GM12865 (cell line): ENCODE measurements at regions not wholly inside any gene's neighbourhood (a gene's known extent, or its start where the extent isn't known, plus 50 kb on each side); places are given as distances from the start of the nearest gene placed in this dataset.

ENCODE experiments used
- DNase-seq: peaks from one replicate; pipeline ENCODE4 v3.0.0; 2010; ENCODE audit warnings: low read depth
- H3K4me3 ChIP-seq: 2 replicates; pipeline ENCODE4 v1.5.1; 2011; ENCODE audit warnings: mild to moderate bottlenecking, low read depth, low read length, control low read depth
- CTCF ChIP-seq: IDR thresholded peaks from 2 replicates; pipeline ENCODE4 v1.5.1; 2011; ENCODE audit warnings: low read length, control low read depth, low read depth, inconsistent platforms; ENCODE audit not compliant: insufficient read depth; ENCODE audit errors: missing control alignments

GRCh38 chr1:96552451-96552850 is 169.1 kb upstream of the PTBP2 start:
- no peak for DNase-seq
- H3K4me3 ChIP-seq, result no peak overlapping the region
- TF ChIP-seq CTCF, result no peak

GRCh38 chr1:96553811-96554210 is 167.8 kb upstream of the PTBP2 start:
- no peak overlapping the region for H3K4me3 ChIP-seq
- TF ChIP-seq CTCF, result no peak
- no peak for DNase-seq

DNA sequence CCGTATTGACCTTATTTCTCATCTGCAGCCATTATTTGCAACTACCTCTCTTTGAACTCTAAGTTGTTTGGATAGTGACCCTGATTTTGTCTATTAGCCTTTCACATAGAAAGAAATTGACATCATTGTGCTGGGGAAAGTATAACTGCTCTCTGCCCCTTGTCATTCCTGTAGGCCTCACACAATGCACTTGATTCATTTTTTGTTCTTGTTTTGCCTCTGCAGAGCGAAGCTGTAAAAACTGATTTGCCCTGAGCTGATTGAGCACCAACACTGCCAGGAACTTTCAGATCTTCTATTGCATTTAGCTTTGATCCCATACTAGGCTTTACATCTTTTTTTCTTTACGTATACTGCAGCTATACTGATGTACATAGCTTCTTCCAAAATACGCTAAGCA is 167.2 kb upstream of the PTBP2 start:
- TF ChIP-seq CTCF, result no peak
- no peak for DNase-seq
- no peak overlapping the region for H3K4me3 ChIP-seq

- no peak overlapping the region for H3K4me3 ChIP-seq
- no peak for DNase-seq
- TF ChIP-seq CTCF, result no peak
Measured at GRCh38 chr1:96557336-96557735, 164.2 kb upstream of the PTBP2 start.

DNA sequence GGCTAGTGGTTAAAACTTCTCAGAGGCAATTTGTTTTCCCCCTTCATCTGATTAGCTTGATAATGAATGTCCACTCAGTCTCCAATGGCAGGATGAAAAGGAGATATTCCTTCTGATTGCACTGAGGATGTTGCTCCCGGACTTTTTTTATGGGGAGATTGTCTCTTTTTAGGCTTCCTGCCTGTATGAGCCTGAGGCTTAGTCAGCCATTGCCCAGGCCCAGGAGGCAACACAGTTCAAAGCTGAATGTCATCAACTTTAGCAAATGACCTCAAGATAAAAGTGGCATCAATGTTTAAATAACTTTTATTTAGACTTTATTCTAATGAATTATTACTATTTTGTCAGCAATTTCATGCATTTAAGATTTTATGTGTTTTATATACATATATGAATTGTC is 162.9 kb upstream of the PTBP2 start:
- TF ChIP-seq CTCF, result no peak
- H3K4me3 ChIP-seq, result no peak overlapping the region
- DNase-seq, result no peak

DNA sequence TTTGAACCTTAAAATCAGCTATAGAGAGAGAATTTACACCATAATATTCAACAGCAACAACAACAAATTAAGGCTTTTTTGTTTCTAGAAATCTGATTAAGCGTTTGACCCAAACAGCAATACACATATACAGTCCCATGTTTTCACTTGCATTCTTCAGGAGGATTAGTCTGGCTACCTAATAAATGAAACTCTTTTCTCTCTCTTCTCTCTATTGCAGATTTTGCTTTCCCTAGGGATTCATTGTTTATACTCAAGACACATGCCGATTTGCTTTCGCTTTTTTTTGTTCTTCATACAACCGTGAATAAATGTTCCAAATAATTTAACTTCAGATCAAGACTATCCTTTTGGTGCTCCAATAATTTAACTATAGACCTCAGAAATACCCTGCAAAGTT is 162.4 kb upstream of the PTBP2 start:
- DNase-seq, result no peak
- no peak overlapping the region for H3K4me3 ChIP-seq
- no peak for TF ChIP-seq CTCF

DNA sequence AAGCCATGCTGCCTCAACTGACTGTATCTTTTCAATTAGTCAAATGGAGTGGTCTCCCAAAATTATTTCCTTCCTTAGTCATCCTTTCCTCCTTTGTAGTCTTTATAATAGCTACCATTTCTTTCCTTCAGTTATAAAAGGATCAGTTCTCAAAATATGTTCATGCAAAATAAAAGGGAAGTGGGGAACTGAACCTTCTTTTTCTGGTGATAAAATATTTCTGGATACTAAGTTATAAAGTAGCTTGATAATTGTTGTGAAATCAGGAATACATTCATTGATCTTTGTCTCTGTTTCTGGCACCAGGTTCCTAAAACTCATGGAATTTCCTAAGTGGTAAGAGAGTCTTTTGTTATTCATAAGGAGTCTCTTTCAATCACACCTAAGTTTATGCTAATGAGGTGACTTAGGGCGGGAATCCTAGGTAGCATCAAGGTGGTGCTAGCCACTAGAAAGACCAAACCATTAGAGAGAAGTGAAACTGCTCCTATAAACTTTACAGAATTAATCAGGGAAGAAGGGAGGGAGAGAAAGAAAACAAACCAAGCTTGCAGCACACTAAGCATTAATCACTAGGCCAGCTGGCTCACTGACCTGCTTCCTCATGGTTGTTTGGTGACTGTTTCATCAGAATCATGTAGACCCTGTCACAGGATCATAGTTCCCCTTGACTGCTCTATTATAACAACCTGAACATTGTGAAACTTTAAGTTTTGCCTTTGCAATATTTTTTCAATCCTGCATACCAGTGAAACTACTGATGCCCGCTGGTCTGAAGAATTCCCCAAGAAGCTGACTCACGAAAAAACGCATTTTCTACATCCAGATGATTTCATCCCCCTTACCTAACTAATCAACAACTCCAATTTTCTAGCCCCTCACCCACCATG is 161.6 kb upstream of the PTBP2 start:
- DNase-seq, result no peak
- TF ChIP-seq CTCF, result no peak
- no peak overlapping the region for H3K4me3 ChIP-seq
